ENCODE measurements at regions not wholly inside any gene's neighbourhood (a gene's known extent, or its start where the extent isn't known, plus 50 kb on each side); places are given as distances from the start of the nearest gene placed in this dataset.

- TF ChIP-seq CTCF (IDR thresholded peaks at IDR 0.05; ENCODE audit: low read depth, low read length): peak; percentile 79
- no peak overlapping the region for H3K4me3 ChIP-seq (ENCODE audit: low read depth, low read length)
Measured at GRCh38 chr5:152142840-152143469, 218.3 kb upstream of the GLRA1 start.

GRCh38 chr5:152140347-152140746, 215.7 kb upstream of the GLRA1 start:
- H3K4me3 ChIP-seq (ENCODE audit: low read depth, low read length): no peak overlapping the region

GRCh38 chr5:152137063-152137462, 212.4 kb upstream of the GLRA1 start:
- no peak for TF ChIP-seq CTCF (IDR thresholded peaks at IDR 0.05; ENCODE audit: low read depth, low read length)
- H3K4me3 ChIP-seq (ENCODE audit: low read depth, low read length): no peak overlapping the region

More at GRCh38 chr5:152140347-152140746, 215.7 kb upstream of the GLRA1 start:
- TF ChIP-seq CTCF (IDR thresholded peaks at IDR 0.05; ENCODE audit: low read depth, low read length): no peak

DNA sequence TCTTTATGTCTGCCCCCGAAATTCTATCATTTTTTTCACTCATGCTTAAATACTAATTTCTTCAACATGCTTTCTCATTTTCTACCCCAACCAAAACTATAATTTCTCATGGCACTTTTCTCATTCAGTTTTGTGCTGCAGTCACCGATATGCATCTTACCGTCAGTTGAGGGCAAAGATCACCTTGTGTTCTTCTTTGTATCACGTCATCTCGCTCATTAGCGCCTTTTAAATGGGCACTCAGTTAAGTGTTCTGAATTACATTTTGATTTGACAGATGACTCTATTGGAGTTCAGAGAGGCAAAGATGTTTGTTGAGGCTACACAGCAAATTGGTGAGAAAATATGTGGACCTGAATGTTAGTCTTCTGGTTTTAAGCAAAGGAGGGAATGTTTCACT, 211.7 kb upstream of the GLRA1 start:
- H3K4me3 ChIP-seq (ENCODE audit: low read depth, low read length): no peak overlapping the region
- no peak for TF ChIP-seq CTCF (IDR thresholded peaks at IDR 0.05; ENCODE audit: low read depth, low read length)

GRCh38 chr5:152135827-152136226, 211.2 kb upstream of the GLRA1 start:
- no peak for TF ChIP-seq CTCF (IDR thresholded peaks at IDR 0.05; ENCODE audit: low read depth, low read length)
- no peak overlapping the region for H3K4me3 ChIP-seq (ENCODE audit: low read depth, low read length)

GRCh38 chr5:152125661-152126205, 201.1 kb upstream of the GLRA1 start:
- no peak overlapping the region for H3K4me3 ChIP-seq (ENCODE audit: low read depth, low read length)
- no peak for TF ChIP-seq CTCF (IDR thresholded peaks at IDR 0.05; ENCODE audit: low read depth, low read length)

DNA sequence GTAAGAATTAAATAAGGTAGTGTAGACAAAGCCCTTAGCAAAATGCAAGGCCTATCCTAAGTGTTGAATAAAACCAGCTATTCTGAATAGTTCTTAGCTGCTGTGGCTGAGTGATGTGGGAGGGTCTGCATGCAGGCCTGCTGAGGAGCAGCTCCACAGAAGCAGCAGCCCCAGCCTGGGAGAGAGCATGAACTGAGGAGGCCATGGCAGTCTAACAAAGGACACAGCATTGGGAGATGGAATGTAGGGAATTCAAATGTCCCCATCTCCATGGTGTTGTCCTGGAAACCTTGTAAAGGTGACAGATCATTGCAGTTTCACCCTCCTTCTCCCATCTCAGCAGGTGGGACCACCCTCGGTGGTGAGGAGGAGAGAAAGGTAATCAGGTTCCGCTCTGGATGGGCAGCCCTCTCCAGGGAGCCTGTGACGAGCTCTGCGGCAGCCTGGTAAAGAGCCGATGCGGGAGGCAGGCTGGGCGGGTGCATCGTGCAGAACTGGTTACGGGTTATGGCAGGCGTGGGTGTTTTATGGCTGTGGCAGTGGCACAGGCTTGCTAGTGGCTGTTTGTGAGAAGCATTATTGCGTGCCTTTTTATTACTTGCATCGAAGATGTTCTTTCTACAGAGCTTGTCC, 199.9 kb upstream of the GLRA1 start:
- TF ChIP-seq CTCF (IDR thresholded peaks at IDR 0.05; ENCODE audit: low read depth, low read length): no peak
- no peak overlapping the region for H3K4me3 ChIP-seq (ENCODE audit: low read depth, low read length)
